Activated CD4-positive, alpha-beta memory T cell treated with anti-CD3 and anti-CD28 coated beads, Interleukin-2, amount 10 ng/mL, durations not matched to agents 7 days and 5 days (primary cell): ENCODE measurements at regions not wholly inside any gene's neighbourhood (a gene's known extent, or its start where the extent isn't known, plus 50 kb on each side); places are given as distances from the start of the nearest gene placed in this dataset.

Source experiments
- CTCF ChIA-PET: fragments of 350-600 bp; sonication (Branson Sonifier 250); formaldehyde crosslinking; loops from one replicate; lab custom pipeline; 2021; ENCODE audit warnings: antibody characterized with exemption, inconsistent platforms; lab: Charles Lee
- POLR2A ChIA-PET: fragments of 350-600 bp; sonication (Branson Sonifier 250); formaldehyde crosslinking; loops from one replicate; lab custom pipeline; 2021; ENCODE audit warnings: antibody characterized with exemption; lab: Charles Lee
- DNase-seq: peaks from one replicate; pipeline ENCODE4 v3.0.0-alpha.2; 2020
- H3K27ac Mint-ChIP-seq: one replicate; pipeline ENCODE4 v1.8.0; 2021; ENCODE audit warnings: mild to moderate bottlenecking, mixed read lengths
- H3K27me3 Mint-ChIP-seq: one replicate; pipeline ENCODE4 v1.8.0; 2021; ENCODE audit warnings: mixed read lengths
- H3K36me3 Mint-ChIP-seq: one replicate; pipeline ENCODE4 v1.8.0; 2021; ENCODE audit warnings: low read depth, mixed read lengths
- H3K4me1 Mint-ChIP-seq: one replicate; pipeline ENCODE4 v1.8.0; 2021; ENCODE audit warnings: mixed read lengths
- H3K4me3 Mint-ChIP-seq: one replicate; pipeline ENCODE4 v1.8.0; 2021; ENCODE audit warnings: mild to moderate bottlenecking, mixed read lengths
- H3K9me3 Mint-ChIP-seq: one replicate; pipeline ENCODE4 v1.8.0; 2021; ENCODE audit warnings: mixed read lengths

DNA sequence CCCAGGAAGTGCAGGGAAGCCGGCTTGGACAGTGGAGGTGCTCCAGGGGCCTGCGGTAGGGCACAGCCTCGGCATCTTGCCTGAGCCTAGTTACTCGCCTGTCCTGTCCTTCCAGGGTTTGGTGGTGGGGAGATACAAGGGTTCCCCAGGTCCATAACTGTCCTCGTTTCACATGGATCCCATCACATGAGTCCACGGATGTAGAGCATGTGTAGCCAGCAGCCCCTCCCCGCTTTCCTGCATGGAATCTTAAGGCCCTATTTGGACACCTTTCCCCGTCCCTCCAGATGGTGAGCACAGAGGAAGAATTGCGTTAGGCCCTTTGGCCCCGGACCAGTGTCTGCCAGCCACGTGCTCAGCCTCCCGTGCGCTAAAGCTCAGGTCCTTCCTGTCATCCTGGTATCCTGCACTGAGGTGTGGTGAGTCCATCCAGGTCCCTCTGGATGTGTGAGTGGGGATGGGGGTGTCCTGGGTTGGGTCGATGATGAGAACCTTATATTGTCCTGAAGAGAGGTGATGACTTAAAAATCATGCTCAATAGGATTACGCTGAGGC, 230.4 kb downstream of the SNRPN start:
- POLR2A ChIA-PET, result no interaction called here
- peaks cover 46% of the 10 kb centered on the region for H3K9me3 Mint-ChIP-seq
- no peak for DNase-seq
- H3K4me1 Mint-ChIP-seq, result no peaks in the 10 kb centered on the region
- H3K4me3 Mint-ChIP-seq, result no peak overlapping the region
- H3K27ac Mint-ChIP-seq, result no peak overlapping the region
- CTCF ChIA-PET, result no interaction called here
- H3K36me3 Mint-ChIP-seq, result no peaks in the 10 kb centered on the region
- no peaks in the 10 kb centered on the region for H3K27me3 Mint-ChIP-seq

DNA sequence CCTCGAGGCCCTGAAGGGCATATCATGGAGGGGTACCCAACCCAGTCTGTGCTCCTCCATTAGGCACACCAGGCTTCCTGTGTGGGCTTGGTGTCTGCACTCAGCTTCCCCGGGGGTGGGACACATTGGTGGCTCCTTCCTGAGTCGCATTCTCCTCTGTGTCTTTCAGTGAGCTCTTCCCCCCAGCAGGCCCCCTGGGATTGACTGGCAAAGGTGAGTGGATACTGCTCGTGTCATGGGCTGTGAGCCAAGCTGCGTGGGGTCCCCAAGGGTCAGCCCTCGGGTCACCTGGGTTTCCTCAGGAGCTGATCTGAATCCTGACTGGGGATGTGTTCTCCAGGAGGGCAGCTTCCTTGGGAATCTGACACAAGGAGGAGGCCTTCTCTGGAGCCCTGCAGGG, 231.0 kb downstream of the SNRPN start:
- no peaks in the 10 kb centered on the region for H3K4me1 Mint-ChIP-seq
- H3K27me3 Mint-ChIP-seq, result no peaks in the 10 kb centered on the region
- CTCF ChIA-PET, result no interaction called here
- no peaks in the 10 kb centered on the region for H3K36me3 Mint-ChIP-seq
- H3K27ac Mint-ChIP-seq, result no peak overlapping the region
- no peak for DNase-seq
- H3K9me3 Mint-ChIP-seq, result peaks cover 45% of the 10 kb centered on the region
- no peak overlapping the region for H3K4me3 Mint-ChIP-seq
- POLR2A ChIA-PET, result no interaction called here

DNA sequence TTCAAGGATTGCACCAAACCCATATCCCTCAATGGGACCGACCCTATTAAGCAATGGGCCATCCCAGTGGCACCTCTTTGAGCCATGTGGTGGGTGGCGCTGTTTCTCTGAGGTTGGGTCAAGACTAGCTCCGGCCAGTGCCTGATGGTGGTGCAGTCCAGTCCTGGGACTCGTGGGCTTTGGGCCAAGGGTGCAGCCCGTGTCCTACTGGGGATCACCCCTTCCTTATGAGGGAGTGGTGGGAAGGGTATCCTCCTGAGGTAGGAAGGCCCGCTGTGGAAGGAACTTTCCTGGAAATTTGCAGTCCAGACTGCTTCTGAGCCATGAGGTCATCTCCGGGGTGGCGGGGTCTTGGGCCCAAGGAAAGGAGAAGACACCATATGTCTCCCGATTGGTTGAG, 231.6 kb downstream of the SNRPN start:
- Mint-ChIP-seq H3K9me3 (peaks cover 43% of the 10 kb centered on the region), H3K4me1 (no peaks in the 10 kb centered on the region), H3K27me3 (no peaks in the 10 kb centered on the region), H3K27ac (no peak overlapping the region), H3K36me3 (no peaks in the 10 kb centered on the region), H3K4me3 (no peak overlapping the region)
- DNase-seq, result no peak
- ChIA-PET CTCF (no interaction called here), POLR2A (no interaction called here)

DNA sequence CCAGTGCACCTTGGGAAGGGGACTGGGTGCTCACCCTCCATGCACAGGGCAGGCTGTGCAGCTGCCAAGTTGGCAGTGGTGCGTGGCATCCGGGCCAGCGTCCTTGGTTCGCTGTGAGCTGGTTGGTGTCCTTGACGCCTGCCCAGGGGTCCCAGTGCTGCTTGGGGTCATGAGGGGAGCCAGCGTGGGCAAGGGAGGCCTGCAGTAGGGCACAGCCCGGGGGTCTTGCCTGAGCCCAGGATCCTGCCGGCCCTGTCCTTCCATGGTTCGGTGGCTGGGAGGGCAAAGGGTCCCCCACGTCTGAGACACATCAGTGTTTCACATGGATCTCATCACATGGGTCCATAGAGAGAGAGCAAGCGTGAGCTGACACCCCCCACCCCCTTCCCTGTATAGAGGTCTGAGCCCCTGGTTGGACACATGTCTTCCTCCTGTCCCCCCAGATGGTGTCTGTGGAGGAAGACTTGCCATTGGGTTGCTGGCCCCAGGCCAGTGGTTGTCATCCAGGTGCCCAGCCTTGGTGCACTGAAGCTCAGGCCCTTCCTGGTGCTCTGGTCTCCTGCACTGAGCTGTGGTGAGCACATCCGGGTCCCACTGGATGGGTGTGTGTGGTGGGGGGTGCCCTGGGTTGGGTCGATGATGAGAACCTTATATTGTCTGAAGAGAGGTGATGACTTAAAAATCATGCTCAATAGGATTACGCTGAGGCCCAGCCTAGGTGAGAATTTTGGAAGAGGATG, 232.3 kb downstream of the SNRPN start:
- DNase-seq, result no peak
- Mint-ChIP-seq H3K4me1 (no peaks in the 10 kb centered on the region), H3K27me3 (no peaks in the 10 kb centered on the region), H3K36me3 (no peaks in the 10 kb centered on the region), H3K9me3 (peaks cover 45% of the 10 kb centered on the region), H3K27ac (no peak overlapping the region), H3K4me3 (no peak overlapping the region)
- ChIA-PET CTCF (no interaction called here), POLR2A (no interaction called here)

DNA sequence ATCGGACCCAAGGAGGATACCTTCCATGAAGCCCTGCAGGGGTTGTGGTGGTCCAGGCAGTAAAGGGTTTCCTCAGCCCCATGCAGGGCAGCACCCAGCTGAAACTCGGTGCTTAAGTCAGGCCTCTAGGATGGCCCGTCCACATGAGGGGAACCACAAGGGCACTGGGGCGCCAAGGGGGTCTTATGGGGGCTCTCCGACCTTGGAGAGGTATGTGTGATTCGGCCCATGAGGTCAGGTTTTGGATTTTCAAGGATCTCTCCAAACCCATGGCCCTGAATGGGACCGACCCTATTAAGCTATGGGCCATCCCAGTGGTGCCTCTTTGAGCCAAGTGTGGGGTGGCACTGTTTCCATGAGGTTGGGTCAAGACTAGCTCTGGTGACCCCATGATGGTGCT, 233.3 kb downstream of the SNRPN start:
- H3K4me3 Mint-ChIP-seq, result no peak overlapping the region
- H3K27me3 Mint-ChIP-seq, result no peaks in the 10 kb centered on the region
- no peaks in the 10 kb centered on the region for H3K36me3 Mint-ChIP-seq
- H3K4me1 Mint-ChIP-seq, result no peaks in the 10 kb centered on the region
- no peak for DNase-seq
- peaks cover 41% of the 10 kb centered on the region for H3K9me3 Mint-ChIP-seq
- POLR2A ChIA-PET, result no interaction called here
- H3K27ac Mint-ChIP-seq, result no peak overlapping the region
- CTCF ChIA-PET, result no interaction called here

DNA sequence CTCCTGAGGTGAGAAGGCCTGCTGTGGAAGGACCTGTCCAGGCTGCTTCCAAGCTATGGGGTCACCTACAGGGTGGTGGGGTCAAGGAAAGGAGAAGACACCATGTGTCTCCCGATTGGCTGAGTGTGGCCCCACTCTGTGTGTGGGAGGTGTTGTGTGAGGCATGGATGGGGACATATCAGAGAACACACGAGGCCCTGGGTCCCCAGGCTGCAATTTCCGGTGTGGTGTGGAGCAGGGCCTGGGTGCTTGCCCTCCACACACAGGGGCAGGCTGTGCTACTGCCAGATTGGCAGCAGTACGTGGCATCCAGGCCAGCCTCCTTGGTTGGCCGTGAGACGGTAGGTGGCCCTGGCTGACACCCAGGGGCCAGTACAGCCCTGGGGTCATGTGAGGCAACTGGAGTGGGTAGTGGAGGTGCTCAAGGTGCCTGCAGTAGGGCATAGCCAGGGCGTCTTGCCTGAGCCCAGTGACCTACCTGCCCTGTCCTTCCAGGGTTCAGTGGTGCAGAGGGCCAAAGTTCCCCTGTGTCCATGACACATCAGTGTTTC, 233.8 kb downstream of the SNRPN start:
- DNase-seq, result no peak
- Mint-ChIP-seq H3K4me1 (no peaks in the 10 kb centered on the region), H3K27ac (no peak overlapping the region), H3K4me3 (no peak overlapping the region), H3K27me3 (no peaks in the 10 kb centered on the region), H3K9me3 (peaks cover 36% of the 10 kb centered on the region), H3K36me3 (no peaks in the 10 kb centered on the region)
- ChIA-PET POLR2A (no interaction called here), CTCF (no interaction called here)

DNA sequence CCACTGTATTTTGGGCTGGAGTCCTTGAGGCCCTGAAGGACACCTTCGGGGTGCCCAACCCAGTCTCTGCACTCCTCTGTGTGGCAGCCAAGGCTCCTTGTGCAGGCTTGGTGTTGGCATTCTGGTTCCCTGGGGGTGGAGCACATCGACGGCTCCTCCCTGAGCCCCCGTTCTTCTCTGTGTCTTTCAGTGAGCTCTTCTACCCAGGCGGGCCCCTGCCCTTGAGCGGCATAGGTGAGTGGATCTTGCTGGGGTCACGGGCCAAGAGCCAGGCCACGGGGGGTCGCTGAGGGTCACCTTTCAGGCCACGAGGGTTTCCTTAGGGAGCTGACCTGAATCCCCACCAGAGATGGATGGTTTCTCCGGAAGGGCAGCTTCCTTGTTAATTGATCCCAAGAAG, 234.8 kb downstream of the SNRPN start:
- H3K36me3 Mint-ChIP-seq, result no peaks in the 10 kb centered on the region
- no peaks in the 10 kb centered on the region for H3K27me3 Mint-ChIP-seq

DNA sequence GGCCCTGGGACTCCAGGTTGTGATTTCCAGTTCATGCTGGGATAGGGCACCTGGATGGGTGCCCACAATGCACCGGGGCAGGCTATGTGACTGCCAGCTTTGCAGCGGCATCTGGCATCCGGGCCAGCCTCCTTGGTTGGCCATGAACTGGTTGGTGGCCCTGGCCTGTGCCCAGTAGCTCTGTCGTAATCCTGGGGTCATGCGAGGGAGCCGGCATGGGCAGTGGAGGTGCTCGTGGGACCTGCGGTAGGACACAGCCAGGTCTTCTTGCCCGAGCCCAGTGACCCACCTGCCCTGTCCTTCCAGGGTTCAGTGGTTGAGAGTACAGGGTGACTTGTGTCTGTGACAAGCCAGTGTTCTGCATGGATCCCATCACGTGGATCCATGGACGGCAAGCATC, 237.9 kb downstream of the SNRPN start:
- H3K27ac Mint-ChIP-seq, result no peak overlapping the region
- H3K36me3 Mint-ChIP-seq, result no peaks in the 10 kb centered on the region
- H3K4me3 Mint-ChIP-seq, result no peak overlapping the region
- POLR2A ChIA-PET, result no interaction called here
- no peaks in the 10 kb centered on the region for H3K27me3 Mint-ChIP-seq
- CTCF ChIA-PET, result no interaction called here
- no peaks in the 10 kb centered on the region for H3K4me1 Mint-ChIP-seq
- H3K9me3 Mint-ChIP-seq, result peaks cover 33% of the 10 kb centered on the region
- no peak for DNase-seq

More for the DNA sequence above, 234.8 kb downstream of the SNRPN start:
- CTCF ChIA-PET, result no interaction called here
- no peak overlapping the region for H3K27ac Mint-ChIP-seq
- H3K4me1 Mint-ChIP-seq, result no peaks in the 10 kb centered on the region
- H3K9me3 Mint-ChIP-seq, result peaks cover 36% of the 10 kb centered on the region
- no peak overlapping the region for H3K4me3 Mint-ChIP-seq
- DNase-seq, result no peak
- POLR2A ChIA-PET, result no interaction called here

DNA sequence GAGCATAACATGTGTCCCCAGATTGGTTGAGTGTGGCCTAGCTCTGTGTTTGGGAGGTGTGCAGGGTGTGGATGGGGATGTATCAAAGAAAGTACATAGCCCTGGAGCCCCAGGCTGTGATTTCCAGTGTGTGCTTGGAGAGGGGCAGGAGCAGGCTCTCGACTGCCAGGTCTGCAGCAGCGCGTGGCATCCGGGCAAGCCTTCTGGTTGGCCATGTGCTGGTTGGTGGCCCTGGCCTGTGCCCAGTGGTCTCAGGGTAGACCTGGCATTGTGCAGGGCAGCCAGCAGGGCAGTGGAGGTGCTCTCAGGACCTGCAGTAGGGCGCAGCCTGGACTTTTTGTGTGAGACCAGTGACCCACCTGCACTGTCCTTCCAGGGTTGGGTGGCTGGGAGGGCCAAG, 231.5 kb downstream of the UBE3A start:
- Mint-ChIP-seq H3K36me3 (no peaks in the 10 kb centered on the region), H3K4me1 (no peaks in the 10 kb centered on the region), H3K4me3 (no peak overlapping the region), H3K27ac (no peak overlapping the region), H3K27me3 (no peaks in the 10 kb centered on the region), H3K9me3 (peaks cover 5% of the 10 kb centered on the region)
- DNase-seq, result no peak
- CTCF ChIA-PET, result no interaction called here
- POLR2A ChIA-PET, result no interaction called here

DNA sequence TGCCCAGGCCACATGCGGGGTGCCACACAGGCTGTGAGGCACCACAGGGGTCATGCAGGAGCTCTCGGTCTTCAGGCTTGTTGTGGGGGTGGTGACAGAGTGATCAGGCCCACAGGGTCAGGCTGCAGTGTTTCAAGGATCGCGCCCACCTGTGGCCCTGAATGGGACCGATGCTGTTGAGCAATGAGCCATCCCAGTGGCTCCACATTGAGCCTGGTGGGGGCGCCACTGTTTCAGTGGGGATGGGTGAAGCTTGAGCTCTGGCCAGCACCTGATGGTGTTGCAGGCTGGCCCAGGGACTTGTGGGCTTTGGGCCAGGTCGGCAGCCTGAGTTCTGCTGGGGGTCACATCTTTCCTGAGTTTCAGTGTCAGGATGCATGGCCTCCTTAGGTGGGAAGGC, 230.1 kb downstream of the UBE3A start:
- POLR2A ChIA-PET, result no interaction called here
- no peaks in the 10 kb centered on the region for H3K36me3 Mint-ChIP-seq
- CTCF ChIA-PET, result no interaction called here

DNA sequence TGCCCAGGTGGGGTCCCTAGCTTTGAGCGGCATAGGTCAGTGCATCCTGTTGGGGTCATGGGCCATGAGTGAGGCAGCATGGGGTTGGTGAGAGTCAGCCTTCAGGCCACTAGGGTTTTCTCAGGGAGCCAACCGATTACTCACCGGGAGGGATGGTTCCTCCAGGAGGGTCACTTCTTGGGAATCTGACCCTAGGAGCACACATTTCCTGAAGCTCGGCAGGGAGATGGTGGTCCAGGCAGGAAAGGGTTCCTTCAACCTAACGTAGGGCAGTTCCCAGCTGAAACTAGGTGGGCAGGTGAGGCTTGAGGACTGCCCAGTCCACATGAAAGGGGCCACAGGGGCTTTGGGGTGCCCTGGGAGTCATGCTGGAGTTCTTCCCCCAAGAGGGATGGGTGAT, 218.0 kb downstream of the UBE3A start:
- Mint-ChIP-seq H3K4me1 (no peaks in the 10 kb centered on the region), H3K36me3 (no peaks in the 10 kb centered on the region), H3K9me3 (peaks cover 41% of the 10 kb centered on the region), H3K27ac (no peak overlapping the region), H3K4me3 (no peak overlapping the region), H3K27me3 (no peaks in the 10 kb centered on the region)
- no peak for DNase-seq
- ChIA-PET CTCF (no interaction called here), POLR2A (no interaction called here)

More for the DNA sequence above, 230.1 kb downstream of the UBE3A start:
- Mint-ChIP-seq H3K4me1 (no peaks in the 10 kb centered on the region), H3K9me3 (peaks cover 5% of the 10 kb centered on the region), H3K4me3 (no peak overlapping the region), H3K27me3 (no peaks in the 10 kb centered on the region), H3K27ac (no peak overlapping the region)
- no peak for DNase-seq

DNA sequence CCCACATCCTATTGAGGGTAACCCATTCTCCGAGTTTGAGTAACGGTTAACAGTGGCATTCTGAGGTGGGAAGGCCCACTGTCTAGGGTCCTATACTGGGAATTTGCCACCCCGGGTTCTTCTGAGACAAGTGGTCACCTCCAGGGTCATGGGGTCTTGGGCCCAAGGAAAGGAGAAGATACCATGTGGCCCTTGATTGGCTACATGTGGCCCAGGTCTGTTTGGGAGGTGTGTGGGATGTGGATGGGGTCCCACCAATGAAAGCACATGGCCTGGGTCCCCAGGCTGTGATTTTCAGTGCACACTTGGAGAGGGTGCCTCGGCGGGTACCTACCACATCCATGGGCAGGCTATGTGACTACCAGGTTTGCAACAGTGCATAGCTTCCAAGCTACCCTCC, 214.4 kb downstream of the UBE3A start:
- H3K9me3 Mint-ChIP-seq, result peaks cover 32% of the 10 kb centered on the region
- no peak overlapping the region for H3K27ac Mint-ChIP-seq
- no peak overlapping the region for H3K4me3 Mint-ChIP-seq
- DNase-seq, result no peak
- ChIA-PET CTCF (no interaction called here), POLR2A (no interaction called here)
- no peaks in the 10 kb centered on the region for H3K27me3 Mint-ChIP-seq
- H3K36me3 Mint-ChIP-seq, result no peaks in the 10 kb centered on the region
- no peaks in the 10 kb centered on the region for H3K4me1 Mint-ChIP-seq

DNA sequence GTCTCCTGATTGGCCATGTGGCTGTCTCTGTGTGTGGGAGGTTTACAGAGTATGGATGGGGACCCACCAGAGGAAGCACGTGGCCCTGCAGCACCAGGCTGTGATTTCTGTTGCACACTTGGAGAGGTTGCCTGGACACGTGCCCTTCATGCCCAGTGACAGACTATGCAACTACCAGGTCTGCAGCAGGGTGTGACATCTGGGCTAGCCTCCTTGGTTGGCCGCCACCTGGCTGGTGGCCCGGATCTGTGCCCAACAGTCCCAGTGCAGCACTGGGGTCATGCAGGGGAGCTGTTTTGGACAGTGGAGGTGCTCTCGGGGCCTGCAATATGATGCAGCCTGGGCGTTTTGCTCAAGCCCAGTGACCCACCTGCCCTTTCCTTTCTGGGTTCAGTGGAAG, 212.5 kb downstream of the UBE3A start:
- no peak overlapping the region for H3K27ac Mint-ChIP-seq
- H3K27me3 Mint-ChIP-seq, result no peaks in the 10 kb centered on the region
- POLR2A ChIA-PET, result no interaction called here
- peaks cover 34% of the 10 kb centered on the region for H3K9me3 Mint-ChIP-seq
- CTCF ChIA-PET, result no interaction called here
- H3K4me3 Mint-ChIP-seq, result no peak overlapping the region
- DNase-seq, result no peak
- no peaks in the 10 kb centered on the region for H3K4me1 Mint-ChIP-seq
- H3K36me3 Mint-ChIP-seq, result no peaks in the 10 kb centered on the region

DNA sequence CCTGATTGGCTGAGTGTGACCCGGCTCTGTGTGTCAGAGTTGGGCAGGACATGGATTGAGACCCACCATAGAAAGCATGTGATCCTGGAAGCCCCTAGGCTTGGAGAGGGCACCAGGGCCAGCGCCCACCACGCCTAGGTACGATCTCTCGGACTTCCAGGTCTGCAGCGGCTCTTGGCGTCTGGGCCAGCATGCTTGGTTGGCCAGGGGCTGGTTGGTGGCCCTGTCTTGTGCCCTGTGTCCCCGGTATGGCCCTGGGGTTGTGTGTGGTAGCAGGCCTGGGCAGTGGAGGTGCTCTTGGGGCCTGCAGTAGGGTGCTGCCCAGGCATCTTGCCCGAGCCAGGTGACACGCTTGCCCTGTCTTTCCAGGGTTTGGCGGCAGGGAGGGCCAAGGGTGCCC, 210.6 kb downstream of the UBE3A start:
- Mint-ChIP-seq H3K4me1 (no peaks in the 10 kb centered on the region), H3K27ac (no peak overlapping the region), H3K36me3 (no peaks in the 10 kb centered on the region), H3K9me3 (peaks cover 35% of the 10 kb centered on the region), H3K4me3 (no peak overlapping the region), H3K27me3 (no peaks in the 10 kb centered on the region)
- CTCF ChIA-PET, result no interaction called here
- POLR2A ChIA-PET, result no interaction called here
- DNase-seq, result no peak
